ENCODE measurements at regions not wholly inside any gene's neighbourhood (a gene's known extent, or its start where the extent isn't known, plus 50 kb on each side); places are given as distances from the start of the nearest gene placed in this dataset.
A peak's percentile ranks its signal among the peaks of the same experiment; 100 is the strongest.
"Not testable (repeated sequence)": the region's sequence is repeated elsewhere in the genome, so short reads cannot be mapped to it uniquely, and the experiment has no call there.

DNA sequence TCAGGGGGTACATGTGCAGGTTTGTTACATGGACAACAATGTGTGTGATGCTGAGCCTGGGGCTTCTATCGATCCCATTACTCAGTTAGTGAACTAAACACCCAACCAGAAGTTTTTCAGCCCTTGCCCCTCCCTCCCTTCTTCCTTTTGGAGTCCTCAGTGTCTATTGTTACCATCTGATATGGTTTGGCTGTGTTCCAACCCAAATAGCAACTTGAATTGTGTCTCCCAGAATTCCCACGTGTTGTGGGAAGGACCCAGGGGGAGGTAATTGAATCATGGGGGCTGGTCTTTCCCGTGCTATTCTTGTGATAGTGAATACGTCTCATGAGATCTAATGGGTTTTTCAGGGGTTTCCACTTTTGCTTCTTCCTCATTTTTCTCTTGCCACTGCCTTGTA, 186.3 kb downstream of the AEBP2 start:
- DNase-seq (ENCODE audit: low spot score): not testable (repeated sequence)

- DNase-seq (ENCODE audit: low spot score): no peak
These were observed 188.4 kb downstream of the AEBP2 start for GRCh38 chr12:19627719-19628118.

GRCh38 chr12:19630536-19630935, 191.2 kb downstream of the AEBP2 start:
- no peak for DNase-seq (ENCODE audit: low spot score)

DNA sequence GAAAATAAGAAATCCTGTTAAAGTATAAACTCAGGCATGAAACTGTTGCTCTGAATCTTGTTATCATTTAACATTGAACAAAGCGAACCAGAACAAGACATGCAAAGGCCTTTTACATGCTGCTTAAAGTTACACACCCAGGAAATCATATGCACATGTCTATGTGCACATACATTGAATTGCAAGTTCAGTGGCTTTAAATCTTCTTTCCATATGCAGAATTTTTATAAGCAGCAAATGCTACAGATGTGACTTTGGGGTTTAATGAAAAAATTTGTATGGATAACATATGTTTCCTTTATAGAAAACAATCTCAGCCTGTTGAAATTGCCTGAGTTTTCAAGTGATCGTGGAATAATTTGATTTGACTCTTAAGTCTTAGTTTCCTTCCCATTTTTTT, 193.9 kb downstream of the AEBP2 start:
- DNase-seq (ENCODE audit: low spot score): no peak

- DNase-seq (ENCODE audit: low spot score): no peak
These were observed 194.3 kb downstream of the AEBP2 start for GRCh38 chr12:19633641-19634040.

DNA sequence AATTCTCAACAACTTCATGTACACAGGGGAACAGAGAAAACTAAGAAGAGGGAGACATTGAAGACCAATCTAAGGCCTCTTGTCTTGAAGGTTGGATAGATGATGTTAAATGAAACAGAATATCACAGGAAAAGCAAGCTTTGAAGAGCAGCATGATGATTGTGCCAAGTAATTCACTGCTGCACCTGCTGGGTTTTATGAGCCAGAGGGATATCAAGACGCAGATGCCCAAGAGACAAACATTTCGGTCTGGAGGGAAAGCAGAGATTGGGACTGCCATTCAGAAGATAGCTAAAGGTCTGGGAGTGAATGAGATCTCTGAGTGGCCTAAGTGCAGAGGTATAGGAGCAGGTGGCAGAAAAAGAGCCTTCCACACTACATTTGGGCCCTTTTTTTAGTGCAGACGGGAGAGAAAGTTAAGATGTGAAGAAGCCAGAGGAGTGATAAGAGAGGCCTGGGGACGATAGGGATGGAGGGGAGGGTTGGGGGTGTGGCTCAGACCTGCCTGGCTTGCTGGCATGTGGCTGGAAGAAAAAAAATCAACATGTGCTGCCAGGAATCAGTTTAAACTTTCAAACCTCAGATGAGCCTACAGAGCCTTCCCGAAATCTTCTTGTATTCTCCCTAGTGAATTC, 200.6 kb downstream of the AEBP2 start:
- no peak for DNase-seq (ENCODE audit: low spot score)

DNA sequence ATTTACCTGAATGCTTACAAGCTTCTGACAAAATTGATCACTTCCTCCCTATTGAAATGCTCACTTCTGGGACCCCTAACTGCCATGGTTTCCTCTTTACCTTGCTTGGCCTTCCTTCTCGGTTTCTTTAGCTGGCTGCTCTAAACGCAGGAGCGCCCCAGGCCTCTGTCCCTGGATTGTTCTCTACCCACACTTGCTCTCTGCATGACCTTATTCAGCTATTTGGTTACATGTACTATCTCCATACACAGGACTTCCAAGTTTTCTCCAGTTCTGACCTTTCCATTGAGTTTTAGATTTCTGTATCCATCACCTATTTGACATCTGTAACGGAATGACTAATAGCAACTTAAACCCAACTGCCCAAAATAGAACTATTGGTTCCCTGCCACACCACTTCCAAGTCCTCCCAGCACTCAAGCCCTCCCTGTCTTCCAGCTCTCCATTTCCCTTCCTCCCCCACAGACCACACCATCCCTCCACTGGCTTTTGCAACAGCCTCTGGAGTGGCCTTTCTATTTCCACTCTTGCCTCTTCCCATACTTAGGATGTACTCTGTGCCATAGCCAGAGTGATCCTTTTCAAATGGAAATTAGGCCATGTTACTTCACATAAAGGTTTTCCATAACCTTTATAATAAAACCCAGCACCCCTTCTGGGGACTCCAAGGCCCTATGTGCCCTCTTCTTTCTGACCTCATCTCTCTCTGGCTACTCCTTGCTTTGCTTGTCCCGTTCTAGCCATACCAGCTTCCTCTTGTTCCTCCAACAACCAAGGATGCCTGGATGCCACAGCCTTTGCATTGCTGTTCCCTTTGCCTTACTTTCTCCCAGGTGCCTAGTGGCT, 202.2 kb downstream of the AEBP2 start:
- DNase-seq (ENCODE audit: low spot score): no peak

GRCh38 chr12:19642345-19642744, 203.1 kb downstream of the AEBP2 start:
- no peak for DNase-seq (ENCODE audit: low spot score)

DNA sequence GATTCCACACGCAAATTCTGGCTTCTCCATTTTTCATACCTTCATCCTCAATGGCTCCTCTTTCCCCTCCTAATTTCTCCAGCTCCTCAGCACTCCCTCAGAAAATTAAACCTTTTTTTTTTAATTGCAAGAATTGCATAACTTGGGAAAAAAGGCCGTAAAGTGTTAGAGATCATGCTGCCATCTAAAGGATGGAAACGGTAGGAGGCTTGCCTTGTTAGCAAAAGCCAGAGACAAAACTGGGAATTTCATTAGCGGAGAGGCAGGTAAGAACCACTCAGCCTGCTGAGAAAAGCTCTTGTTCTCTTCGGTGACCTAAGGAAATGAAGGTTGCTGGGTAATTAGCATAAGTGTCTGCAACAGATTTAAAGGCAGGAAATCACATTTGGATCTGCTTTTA, 204.3 kb downstream of the AEBP2 start:
- peak; percentile 44 for DNase-seq (ENCODE audit: low spot score)

GRCh38 chr12:19644571-19644970, 205.3 kb downstream of the AEBP2 start:
- DNase-seq (ENCODE audit: low spot score): no peak

GRCh38 chr12:19645823-19646222, 206.5 kb downstream of the AEBP2 start:
- DNase-seq (ENCODE audit: low spot score): no peak

GRCh38 chr12:19646599-19646998, 207.3 kb downstream of the AEBP2 start:
- no peak for DNase-seq (ENCODE audit: low spot score)

DNA sequence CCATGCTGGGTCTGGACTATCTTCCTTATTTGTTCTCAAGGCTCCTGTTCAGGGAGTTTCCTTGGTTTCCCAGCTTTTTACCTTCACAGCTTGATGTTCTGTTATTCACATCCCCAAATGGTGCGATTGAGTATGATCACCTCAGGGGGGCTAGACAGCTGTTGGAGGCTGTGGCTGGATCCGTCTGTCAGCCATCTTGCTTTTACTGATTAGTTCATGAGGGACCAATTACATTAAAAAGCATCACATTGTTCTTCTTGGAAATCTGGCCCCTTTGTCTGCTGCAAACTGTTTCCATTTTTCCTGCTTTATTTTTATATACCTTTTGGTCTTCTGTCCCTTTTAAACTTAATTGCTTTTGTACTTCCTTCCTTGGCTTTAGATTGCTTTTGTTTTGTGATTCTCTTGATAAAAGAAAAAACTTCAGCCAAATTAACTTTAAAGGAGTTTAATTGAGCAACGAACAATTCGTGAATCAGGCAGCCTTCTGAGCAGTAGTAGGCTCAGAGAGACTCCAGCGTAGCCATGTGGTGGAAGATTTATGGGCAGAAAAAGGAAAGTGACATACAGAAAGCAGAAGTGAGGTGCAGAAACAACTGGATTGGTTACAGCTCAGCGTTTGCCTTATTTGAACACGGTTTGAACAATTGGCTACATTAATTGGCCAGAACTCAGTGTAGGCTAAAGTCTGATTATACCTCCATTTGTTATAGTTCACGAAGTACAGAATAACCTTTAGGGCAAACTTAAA, 208.7 kb downstream of the AEBP2 start:
- no peak for DNase-seq (ENCODE audit: low spot score)

GRCh38 chr12:19648591-19648990, 209.3 kb downstream of the AEBP2 start:
- no peak for DNase-seq (ENCODE audit: low spot score)

DNA sequence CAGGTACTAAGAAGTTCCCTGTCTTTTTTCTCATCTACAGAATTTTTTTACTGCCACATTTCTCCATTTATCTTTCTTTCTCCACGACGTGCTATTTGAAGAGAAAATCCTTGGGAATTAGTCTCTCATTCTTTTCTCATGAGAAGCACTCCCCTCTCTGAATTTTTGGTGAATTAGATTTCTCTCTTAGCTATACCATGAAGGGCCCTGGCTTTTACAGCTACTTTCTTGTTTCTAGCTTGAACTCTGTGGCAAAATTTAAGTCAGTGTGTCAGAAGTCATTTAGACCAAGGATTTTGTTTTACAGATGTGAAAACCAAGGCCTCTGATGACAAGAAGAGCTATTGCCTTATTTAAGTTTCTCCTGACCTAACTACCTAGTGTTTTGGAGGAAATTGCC, 213.1 kb downstream of the AEBP2 start:
- no peak for DNase-seq (ENCODE audit: low spot score)

DNA sequence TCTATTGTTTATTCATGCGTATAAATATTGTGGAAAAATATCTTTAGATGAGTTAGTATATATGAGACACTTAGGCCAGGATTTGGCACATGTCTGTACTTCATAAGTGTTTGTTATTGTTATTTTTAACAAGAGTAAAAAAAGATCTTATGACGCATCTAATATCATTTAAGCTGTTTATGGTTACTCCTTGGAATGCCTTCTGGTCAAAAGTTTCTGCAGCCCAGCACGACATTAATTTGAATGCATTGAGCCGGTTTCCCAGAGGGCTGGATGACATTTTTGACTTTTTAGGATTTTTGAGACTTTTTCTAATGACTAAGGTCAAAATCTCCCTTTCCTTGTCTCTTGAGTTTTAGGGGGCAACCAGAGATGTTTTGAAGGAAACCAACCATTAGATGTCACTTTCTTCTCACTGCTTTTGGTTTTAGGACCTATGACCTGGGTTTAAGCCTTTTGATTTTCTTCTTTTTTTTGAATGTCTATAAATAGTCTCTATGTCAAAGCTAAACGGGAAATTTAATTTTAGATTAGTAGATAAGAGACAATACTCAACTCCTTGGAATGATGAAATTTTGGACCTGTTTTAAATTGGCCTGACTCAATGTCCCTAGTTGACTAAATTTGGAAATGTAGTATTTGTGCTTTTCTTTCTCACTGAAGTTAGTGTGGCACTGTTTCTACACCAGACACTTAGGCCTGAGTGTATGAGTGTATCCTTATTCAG, 215.5 kb downstream of the AEBP2 start:
- no peak for DNase-seq (ENCODE audit: low spot score)

DNA sequence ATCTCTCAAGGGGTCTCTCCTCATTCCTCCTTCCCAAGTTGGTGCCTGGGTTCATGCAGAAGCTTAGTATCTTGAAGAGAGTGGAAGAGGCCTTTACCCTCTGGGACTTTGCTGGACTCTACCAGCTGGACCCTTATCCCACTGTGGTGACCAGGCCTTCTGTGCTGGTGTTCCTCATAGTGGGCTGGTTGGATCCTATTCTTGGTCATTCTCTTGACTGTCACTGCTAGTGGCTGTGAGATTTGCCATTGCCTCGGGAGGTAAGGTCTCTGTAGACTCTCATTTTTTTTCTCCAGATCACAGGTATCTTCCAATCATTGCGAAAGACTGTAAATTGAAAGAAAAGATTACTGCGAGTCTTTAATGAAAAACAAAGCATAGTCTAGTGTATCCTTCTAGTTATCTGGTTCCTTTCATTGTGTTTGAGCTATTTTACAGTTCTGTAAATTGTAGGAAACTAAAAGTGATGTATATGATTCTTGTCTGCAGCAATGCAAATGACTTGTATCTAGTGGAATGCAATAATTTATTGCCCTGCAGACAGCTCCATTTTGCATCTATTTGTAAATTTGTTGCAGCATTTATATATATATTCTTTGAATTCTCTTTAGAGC, 217.9 kb downstream of the AEBP2 start:
- DNase-seq (ENCODE audit: low spot score): no peak

DNA sequence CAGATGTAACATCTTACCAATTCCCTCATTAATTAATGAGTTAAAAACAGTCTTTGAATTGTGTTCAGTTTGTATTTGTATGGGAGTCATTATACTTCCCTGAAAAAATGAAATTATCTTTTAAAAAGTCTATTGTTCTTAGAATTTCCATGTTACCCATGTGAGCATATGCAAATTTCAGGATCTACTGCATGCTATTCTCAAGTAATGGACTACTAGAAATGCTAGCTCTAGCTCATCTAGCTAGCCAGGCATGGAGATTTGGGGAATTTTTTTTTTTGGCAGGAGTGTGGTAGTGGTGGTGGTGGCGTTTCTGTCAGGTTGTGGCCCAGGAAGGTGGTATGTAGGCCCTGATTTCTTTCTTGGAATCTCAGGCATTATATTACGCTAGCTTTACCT, 218.4 kb downstream of the AEBP2 start:
- DNase-seq (ENCODE audit: low spot score): no peak

GRCh38 chr12:19659086-19659485, 219.8 kb downstream of the AEBP2 start:
- no peak for DNase-seq (ENCODE audit: low spot score)

- DNase-seq (ENCODE audit: low spot score): no peak
These were observed 220.2 kb downstream of the AEBP2 start for GRCh38 chr12:19659501-19659900.

DNA sequence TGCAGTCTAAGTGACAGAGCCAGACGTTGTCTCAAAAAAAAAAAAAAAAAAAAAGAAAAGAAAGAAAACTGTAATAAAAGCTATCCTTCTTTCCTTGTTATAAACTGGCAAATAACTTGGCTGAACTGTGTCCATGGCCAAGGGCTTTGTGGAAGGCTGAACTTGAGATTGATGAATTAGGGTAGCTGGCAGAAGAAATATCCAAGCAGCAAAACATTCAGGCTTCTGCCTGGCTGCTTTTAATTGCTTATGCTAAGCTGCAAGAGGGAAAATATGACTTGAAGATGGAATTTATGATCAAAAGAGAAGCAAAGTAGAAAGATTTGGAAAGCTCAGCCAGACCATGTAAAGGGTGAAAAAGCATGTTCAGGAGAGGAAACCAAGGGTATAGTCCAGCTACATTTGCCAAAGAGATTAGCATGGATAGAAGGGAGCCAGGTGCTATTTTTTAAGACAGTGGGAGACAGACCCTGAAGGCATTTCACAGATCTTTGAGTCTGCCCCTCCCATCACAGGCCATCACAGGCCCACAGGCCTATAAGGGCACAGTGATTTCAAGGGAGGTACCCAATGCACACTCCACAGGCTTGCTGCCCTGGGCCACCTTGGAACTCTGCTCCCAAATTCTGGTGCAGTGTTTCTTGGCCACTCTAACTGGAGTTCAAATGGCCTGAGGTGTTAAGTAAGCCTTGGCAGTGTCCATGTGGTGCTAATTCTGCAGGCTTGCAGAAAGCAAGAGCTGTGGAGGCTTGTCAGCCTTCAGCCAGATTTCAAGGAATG, 226.0 kb downstream of the AEBP2 start:
- DNase-seq (ENCODE audit: low spot score): no peak
